Stimulated activated CD4-positive, alpha-beta T cell treated with anti-CD3 and anti-CD28 coated beads, Interleukin-15, amount 100 ng/mL, for 48 hours (primary cell): ENCODE measurements at regions not wholly inside any gene's neighbourhood (a gene's known extent, or its start where the extent isn't known, plus 50 kb on each side); places are given as distances from the start of the nearest gene placed in this dataset.

Source experiments
- DNase-seq, 2 donors: peaks; one replicate each; pipeline ENCODE4 v3.0.0-alpha.2; 2020; ENCODE audit warnings: low read depth in 2 of 2

DNA sequence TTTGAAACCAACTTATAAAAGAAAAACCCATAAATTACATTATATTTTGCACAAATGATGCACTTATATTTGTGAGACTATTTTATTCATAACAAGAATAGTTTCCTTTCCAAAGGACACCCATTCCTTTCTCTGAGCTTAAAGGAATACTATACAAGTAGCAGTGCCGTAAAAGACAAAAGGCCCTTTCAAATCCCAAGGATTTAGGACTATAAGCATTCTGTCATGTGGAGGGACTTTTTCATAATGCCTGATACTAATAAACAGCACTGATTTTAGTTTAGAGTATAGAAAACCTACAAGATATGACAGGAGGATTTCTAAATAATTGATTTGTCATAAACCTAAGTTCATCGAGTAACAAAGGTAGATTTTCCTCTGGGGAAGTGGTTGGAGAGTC lies 1134.2 kb upstream of the ZEB2 start:
- no peak for DNase-seq

GRCh38 chr2:145653553-145653952 lies 1133.6 kb upstream of the ZEB2 start:
- DNase-seq = no peak

DNA sequence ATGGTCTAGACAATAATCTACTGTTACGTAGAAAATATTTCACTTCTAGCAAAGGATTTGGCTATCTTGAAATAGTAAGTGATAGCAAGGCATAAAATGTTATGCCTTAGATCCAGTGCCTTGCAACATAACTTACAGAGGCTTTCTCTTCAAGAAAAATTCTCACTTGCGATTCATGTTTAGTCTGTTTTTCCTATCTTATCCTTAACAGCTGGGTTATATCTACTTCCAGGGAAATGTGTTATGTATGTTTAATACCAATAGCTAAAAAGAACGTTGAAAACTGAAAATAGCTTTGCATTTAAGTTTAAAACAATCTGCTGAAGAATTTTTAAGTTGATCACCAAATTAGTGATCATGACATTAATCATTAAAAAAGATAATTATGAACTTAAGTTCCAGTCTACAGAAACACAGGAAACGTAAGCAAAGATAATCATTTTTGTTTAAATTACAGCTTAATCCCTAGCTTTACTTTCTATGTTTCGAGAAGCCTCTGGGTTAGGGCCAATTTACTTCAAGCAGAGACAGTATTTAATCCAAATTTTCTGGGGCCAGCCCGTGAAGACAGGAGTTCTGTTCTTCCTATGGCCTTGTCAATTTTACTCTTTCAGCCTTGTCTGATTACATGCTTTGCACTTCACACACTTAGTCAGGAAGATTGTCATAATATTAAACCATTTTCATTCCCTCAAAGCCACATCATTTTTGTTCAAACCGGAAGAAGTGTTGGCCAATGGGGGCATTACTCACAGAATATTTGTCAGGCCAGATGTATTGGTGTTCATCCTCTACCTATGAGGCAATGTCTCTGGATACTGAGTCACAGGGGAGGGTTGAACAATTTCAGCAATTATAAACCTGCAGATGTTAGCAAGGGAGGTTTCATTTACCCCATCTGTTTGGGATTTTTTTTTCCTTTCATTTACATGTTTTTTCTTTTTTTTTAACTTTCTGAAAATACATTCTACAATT lies 1132.9 kb upstream of the ZEB2 start:
- no peak for DNase-seq

GRCh38 chr2:145652036-145652435 lies 1132.1 kb upstream of the ZEB2 start:
- no peak for DNase-seq

DNA sequence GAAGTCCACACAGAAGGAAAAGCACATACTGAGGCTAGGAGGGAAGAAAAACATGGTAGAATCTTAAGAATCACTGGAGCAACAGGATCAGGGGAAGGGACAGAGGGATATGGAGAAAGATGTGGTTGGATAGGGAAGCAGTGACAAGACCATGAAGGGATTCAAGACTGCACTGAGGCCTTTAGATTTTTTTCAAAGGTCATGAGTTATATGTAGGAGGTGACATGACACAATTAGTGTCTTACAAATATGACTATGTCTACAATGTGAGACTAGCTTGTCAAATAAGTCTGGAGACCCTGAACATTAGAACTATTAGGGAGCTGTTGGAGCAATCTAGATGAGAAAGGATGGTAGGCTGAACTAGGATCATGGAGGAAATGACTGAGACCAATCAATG lies 1130.3 kb upstream of the ZEB2 start:
- no peak for DNase-seq

GRCh38 chr2:145649061-145649460 lies 1129.1 kb upstream of the ZEB2 start:
- DNase-seq = no peak

DNA sequence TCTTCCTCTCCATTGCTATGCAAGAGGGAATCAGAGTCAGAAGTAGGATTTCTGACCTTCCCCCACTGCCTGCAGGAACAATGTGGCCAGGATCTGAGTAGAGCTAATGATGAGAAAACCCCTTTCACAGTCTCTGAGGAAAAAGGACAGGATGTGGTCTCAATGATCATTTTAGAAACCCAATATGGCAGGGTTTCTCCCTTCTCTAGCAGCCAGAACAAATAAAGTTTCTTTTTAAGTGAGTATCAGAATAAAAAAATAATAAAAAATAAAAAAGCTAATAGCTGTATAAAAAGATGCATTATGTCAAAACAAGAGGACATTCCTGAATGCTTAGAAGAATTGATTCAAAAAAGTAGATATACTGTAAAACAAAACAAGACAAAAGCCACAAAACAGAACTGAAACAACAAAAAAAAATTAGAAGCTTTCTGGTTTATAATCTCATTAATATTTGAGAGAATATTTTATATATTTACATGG lies 1124.9 kb upstream of the ZEB2 start:
- no peak for DNase-seq

DNA sequence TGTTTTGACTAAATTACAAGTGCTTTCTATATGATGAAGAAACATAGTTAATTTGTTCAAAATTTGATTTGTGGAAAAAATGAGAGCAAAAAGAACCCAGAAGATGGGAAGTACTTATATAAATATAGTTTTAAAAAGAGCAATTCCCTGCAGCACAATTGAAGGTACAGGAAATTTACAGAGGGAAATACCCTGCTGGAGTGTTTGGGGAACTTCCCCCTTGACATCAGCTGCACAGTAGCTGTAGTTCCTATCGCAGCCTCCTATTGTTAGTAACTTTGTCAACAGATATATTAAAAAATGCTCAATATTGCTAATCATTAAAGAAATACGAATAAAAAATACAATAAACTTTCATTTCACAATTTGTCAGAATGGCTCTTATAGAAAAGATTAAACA lies 1118.8 kb upstream of the ZEB2 start:
- no peak for DNase-seq

DNA sequence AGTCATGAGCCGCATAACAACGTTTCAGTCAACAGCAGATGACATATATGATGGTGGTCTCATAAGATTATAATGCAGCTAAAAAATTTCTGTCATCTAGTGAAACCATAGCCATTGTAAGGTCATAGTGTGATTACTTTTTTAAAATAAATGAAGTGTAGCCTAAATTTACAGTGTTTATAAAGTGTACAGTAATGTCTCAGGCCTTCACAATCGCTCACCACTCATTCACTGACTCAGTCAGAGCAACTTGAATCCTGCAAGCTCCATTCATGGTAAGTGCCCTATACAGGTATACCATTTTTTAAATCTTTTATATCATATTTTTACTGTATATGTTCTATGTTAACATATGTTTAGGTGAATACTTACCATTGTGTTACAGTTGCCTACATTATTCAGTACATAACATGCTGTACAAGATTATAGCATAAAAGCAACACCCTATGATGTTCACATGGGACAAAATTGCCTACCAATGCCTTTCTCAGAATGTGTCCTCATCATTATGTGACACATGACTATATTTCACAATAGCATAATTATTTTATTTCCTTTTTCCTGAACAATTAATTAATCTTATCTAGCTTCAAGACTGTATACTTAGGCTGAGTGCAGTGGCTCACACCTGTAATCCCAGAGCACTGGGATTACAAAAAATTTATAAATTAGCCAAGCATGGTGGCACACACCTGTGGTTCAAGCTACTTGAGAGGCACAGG lies 1115.9 kb upstream of the ZEB2 start:
- DNase-seq = no peak

DNA sequence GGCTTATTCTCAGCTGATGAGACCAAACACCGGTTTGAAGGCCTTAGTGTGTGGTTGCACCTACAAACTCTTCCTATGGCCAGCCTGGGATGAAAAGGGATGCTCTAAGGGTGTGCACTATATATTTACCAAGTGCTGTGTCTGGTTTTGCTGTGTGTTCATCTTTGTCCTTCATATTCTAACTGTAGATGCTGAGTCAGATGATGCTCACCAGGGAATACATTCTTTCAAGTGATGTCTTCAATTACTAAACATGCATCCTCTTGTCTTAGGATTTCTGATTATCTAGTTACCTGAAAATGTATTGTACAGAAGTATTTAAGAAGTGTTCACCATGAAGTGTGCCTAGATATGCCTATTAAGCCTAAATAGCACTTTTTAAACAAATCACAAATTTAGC lies 1111.6 kb upstream of the ZEB2 start:
- no peak for DNase-seq

GRCh38 chr2:145626301-145626700 lies 1106.4 kb upstream of the ZEB2 start:
- no peak for DNase-seq

GRCh38 chr2:145625111-145625510 lies 1105.2 kb upstream of the ZEB2 start:
- no peak for DNase-seq

GRCh38 chr2:145623136-145623535 lies 1103.2 kb upstream of the ZEB2 start:
- DNase-seq = no peak

- no peak for DNase-seq
Observed at GRCh38 chr2:145622285-145622684, 1102.4 kb upstream of the ZEB2 start.

DNA sequence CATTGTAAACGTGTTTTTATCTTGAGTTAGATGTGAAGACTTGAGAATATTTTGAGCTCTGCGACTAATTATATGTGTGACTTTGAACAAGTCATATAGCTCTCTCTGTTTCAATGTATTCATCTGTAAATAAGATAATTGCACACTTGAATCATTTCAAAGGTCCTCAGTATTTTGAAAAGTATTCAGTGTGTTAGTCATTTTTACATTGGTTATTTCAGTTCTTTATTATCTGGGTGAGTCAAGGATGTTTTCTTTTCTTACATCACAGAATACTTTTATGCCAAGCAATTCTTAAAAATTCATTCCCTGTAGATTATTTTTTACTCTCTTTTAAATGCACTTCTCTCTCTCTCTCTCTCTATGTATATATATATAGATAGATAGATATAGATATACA lies 1098.0 kb upstream of the ZEB2 start:
- DNase-seq = no peak

- DNase-seq = no peak
Observed at GRCh38 chr2:145617420-145617819, 1097.5 kb upstream of the ZEB2 start.

DNA sequence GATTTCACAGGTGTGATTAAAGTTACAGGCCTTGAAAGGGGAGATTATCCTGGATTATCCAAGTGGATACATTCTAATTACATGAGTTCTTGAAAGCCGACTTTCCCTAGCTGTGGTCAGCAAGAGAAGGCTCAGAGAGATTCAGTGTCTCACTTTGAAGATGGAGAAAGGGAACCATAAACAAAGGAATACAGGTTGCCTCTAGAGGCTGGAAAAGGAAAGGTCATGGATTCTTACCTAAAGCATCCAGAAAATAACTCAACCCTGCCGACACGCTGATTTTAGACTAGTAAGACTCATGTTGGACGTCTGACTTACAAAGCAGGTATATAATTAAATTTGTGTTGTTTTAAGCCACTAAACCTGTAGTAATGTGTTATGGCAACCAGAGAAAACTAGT lies 1095.7 kb upstream of the ZEB2 start:
- DNase-seq = no peak

DNA sequence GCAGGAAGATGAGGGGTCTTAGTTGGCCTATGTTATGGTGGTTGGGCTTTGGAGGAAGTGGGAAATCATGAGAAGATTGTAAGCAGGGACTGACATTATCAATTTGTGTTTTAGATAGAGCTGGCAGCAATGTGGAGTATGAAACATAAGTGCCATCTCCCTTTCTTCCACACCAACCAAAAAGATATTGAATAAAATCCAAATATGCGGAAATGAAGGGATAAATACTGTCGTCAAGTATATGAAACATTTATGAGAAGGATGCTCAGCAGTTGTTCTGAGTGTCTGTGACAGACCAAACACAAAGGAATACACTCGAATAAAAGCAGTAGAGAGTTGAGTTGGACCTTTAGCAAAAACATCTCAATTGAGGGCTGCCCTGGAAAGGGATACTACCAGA lies 1090.0 kb upstream of the ZEB2 start:
- DNase-seq = no peak

DNA sequence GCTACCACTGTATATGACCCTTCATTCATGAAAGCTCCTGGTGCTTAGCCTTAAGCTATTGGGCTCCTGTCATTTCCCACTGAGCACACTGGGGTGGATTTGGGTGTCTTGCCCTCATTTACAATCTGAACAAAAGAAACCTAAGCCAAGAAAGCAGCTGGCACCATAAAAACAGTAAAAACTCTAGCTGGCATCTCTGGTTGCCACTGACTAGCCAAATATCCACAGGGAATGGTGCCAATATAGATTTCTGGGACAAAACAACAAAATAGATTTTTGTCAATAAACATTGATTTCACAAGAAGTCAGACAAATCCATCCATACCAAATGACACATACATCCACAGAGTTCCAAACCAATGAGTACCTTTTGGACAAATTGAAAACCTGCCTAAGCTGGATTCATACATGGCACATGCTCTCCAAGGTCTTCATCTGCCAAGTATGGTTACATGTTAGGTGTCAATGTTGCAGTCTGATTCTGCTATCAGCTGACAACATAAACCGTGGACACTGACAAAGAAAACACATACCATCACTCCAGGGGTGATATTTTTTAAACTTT lies 1081.5 kb upstream of the ZEB2 start:
- no peak for DNase-seq

- no peak for DNase-seq
Observed at GRCh38 chr2:145600811-145601210, 1080.9 kb upstream of the ZEB2 start.

- DNase-seq = no peak
Observed at GRCh38 chr2:145599756-145600155, 1079.8 kb upstream of the ZEB2 start.

GRCh38 chr2:145598434-145598833 lies 1078.5 kb upstream of the ZEB2 start:
- DNase-seq = no peak

- DNase-seq = no peak
Observed at GRCh38 chr2:145597809-145598208, 1077.9 kb upstream of the ZEB2 start.
